D341Med (cell line): ENCODE measurements at regions not wholly inside any gene's neighbourhood (a gene's known extent, or its start where the extent isn't known, plus 50 kb on each side); places are given as distances from the start of the nearest gene placed in this dataset.
"Not testable (repeated sequence)": the region's sequence is repeated elsewhere in the genome, so short reads cannot be mapped to it uniquely, and the experiment has no call there.

Experiments
- DNase-seq: peaks from one replicate; pipeline ENCODE4 v3.0.0; 2012; ENCODE audit warnings: low spot score

GRCh38 chr11:24185535-24185934 lies 311.3 kb upstream of the LUZP2 start:
- DNase-seq, result not testable (repeated sequence)

- DNase-seq, result no peak
Observed at GRCh38 chr11:24196733-24197132, 300.1 kb upstream of the LUZP2 start.

- no peak for DNase-seq
Observed at GRCh38 chr11:24198481-24198880, 298.4 kb upstream of the LUZP2 start.

GRCh38 chr11:24199461-24199860 lies 297.4 kb upstream of the LUZP2 start:
- no peak for DNase-seq

- DNase-seq, result no peak
Observed at GRCh38 chr11:24206030-24206429, 290.8 kb upstream of the LUZP2 start.

GRCh38 chr11:24206511-24206910 lies 290.3 kb upstream of the LUZP2 start:
- DNase-seq, result no peak

- DNase-seq, result no peak
Observed at GRCh38 chr11:24216488-24216887, 280.4 kb upstream of the LUZP2 start.

GRCh38 chr11:24217319-24217718 lies 279.5 kb upstream of the LUZP2 start:
- DNase-seq, result not testable (repeated sequence)

- no peak for DNase-seq
Observed at GRCh38 chr11:24225501-24225900, 271.4 kb upstream of the LUZP2 start.

GRCh38 chr11:24226606-24227005 lies 270.2 kb upstream of the LUZP2 start:
- no peak for DNase-seq

- no peak for DNase-seq
Observed at GRCh38 chr11:24233041-24233440, 263.8 kb upstream of the LUZP2 start.

GRCh38 chr11:24234822-24235508 lies 261.9 kb upstream of the LUZP2 start:
- no peak for DNase-seq

- DNase-seq, result no peak
Observed at GRCh38 chr11:24238771-24239645, 257.8 kb upstream of the LUZP2 start.

- no peak for DNase-seq
Observed at GRCh38 chr11:24239930-24240329, 256.9 kb upstream of the LUZP2 start.

GRCh38 chr11:24240496-24241175 lies 256.2 kb upstream of the LUZP2 start:
- DNase-seq, result no peak

- DNase-seq, result no peak
Observed at GRCh38 chr11:24246715-24247114, 250.1 kb upstream of the LUZP2 start.

GRCh38 chr11:24247846-24248245 lies 249.0 kb upstream of the LUZP2 start:
- DNase-seq, result no peak

GRCh38 chr11:24249921-24250320 lies 246.9 kb upstream of the LUZP2 start:
- no peak for DNase-seq

GRCh38 chr11:24253237-24253760 lies 243.6 kb upstream of the LUZP2 start:
- DNase-seq, result no peak

- no peak for DNase-seq
Observed at GRCh38 chr11:24264868-24265267, 232.0 kb upstream of the LUZP2 start.

- DNase-seq, result no peak
Observed at GRCh38 chr11:24267014-24267413, 229.8 kb upstream of the LUZP2 start.

GRCh38 chr11:24271798-24272197 lies 225.1 kb upstream of the LUZP2 start:
- no peak for DNase-seq
